ENCODE measurements at regions not wholly inside any gene's neighbourhood (a gene's known extent, or its start where the extent isn't known, plus 50 kb on each side); places are given as distances from the start of the nearest gene placed in this dataset.

DNA sequence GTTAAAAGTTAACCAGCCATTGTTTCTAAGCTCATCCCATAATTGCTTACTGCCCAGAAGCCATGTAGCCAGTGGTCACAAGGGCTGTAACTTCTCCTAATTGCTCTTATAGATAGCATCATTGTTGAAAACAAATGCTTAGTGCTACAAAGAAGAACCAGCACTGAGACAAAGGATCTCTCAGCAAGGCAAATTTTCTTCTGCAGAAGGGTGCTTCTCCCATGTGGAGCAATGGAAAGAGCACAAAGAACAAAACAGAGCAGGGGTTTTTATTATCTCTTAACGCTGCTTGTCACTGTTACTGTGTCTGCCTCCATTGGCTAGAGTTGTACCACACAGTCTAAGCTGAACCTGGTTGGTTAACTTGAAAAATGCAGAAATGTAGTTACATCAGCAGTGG lies 1036.8 kb downstream of the UQCRFS1 start:
- no peak overlapping the region for H3K4me3 ChIP-seq (ENCODE audit: low read length)
- H3K9me3 Mint-ChIP-seq: peaks cover 19 to 26% (median 22%) of the 10 kb centered on the region in 5 donors
- DNase-seq: no peak
- no peaks in the 10 kb centered on the region for H3K4me1 ChIP-seq (ENCODE audit: insufficient read depth, low read length)
- no peaks in the 10 kb centered on the region for H3K4me1 Mint-ChIP-seq
- H3K27ac Mint-ChIP-seq: no peak overlapping the region
- H3K27ac ChIP-seq (ENCODE audit: low read depth, low read length): no peak overlapping the region
- POLR2A ChIA-PET: no interaction called here
- H3K27me3 Mint-ChIP-seq: no peaks in the 10 kb centered on the region
- no peaks in the 10 kb centered on the region for H3K27me3 ChIP-seq (ENCODE audit: insufficient read depth, low read length, poor library complexity, severe bottlenecking)
- no peak overlapping the region for H3K4me3 Mint-ChIP-seq
- CTCF ChIA-PET: no interaction called here
- H3K9me3 ChIP-seq (ENCODE audit: low read length): no peaks in the 10 kb centered on the region
- H3K36me3 ChIP-seq (ENCODE audit: insufficient read depth, low read length): no peaks in the 10 kb centered on the region
- H3K36me3 Mint-ChIP-seq: peaks cover 0 to 4% (median 0%) of the 10 kb centered on the region in 3 donors

DNA sequence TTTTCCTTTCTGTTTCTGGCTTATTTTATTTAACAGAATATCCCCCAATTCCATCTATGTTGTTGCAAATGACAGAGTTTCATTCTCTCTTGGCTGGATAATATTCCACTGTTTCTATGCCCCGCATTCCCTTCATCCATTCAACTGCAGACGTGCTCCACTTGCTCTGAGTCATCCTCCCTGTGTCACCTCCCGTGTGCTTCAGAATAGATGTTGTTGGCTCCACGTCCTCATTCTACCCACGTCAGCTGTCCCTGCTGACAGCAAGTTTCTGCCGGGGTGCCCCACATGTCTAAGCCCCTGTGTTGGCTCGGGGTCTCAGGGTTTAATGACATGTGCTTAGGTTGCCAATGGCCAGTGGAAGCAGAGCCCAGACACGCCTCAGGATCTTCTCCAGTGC lies 1041.0 kb downstream of the UQCRFS1 start:
- Mint-ChIP-seq H3K27ac (no peak overlapping the region), H3K9me3 (peaks cover 13 to 20% (median 19%) of the 10 kb centered on the region in 5 donors), H3K27me3 (peaks cover 0 to 1% of the 10 kb centered on the region in 2 donors), H3K4me1 (no peaks in the 10 kb centered on the region), H3K4me3 (no peak overlapping the region), H3K36me3 (peaks cover 0 to 4% (median 0%) of the 10 kb centered on the region in 3 donors)
- H3K27ac ChIP-seq (ENCODE audit: low read depth, low read length): no peak overlapping the region
- H3K36me3 ChIP-seq (ENCODE audit: insufficient read depth, low read length): no peaks in the 10 kb centered on the region
- no peak overlapping the region for H3K4me3 ChIP-seq (ENCODE audit: low read length)
- DNase-seq: no peak
- no peaks in the 10 kb centered on the region for H3K4me1 ChIP-seq (ENCODE audit: insufficient read depth, low read length)
- H3K27me3 ChIP-seq (ENCODE audit: insufficient read depth, low read length, poor library complexity, severe bottlenecking): no peaks in the 10 kb centered on the region
- no peaks in the 10 kb centered on the region for H3K9me3 ChIP-seq (ENCODE audit: low read length)
- POLR2A ChIA-PET: no interaction called here
- CTCF ChIA-PET: no interaction called here

DNA sequence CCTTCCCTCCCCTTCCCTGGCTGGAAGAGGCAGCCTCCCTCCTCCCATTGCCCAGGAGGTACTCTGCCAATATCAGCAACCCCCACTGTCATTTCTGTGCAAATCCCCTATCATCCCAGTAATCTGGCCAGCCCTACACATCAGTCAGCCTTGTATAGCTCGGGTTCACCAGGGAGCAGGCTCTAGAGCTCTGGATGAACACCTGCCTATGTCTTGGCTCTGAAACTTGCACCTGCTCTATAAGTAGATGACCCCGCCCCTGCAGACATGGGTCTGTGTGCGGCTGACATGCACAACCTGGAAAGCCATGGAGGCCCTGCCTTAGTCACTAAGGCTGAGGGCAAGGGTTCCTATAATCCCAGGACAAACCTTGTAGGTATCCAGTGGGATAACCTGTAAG lies 1042.9 kb downstream of the UQCRFS1 start:
- ChIA-PET CTCF (no interaction called here), POLR2A (no interaction called here)
- no peaks in the 10 kb centered on the region for H3K36me3 ChIP-seq (ENCODE audit: insufficient read depth, low read length)
- H3K27me3 ChIP-seq (ENCODE audit: insufficient read depth, low read length, poor library complexity, severe bottlenecking): no peaks in the 10 kb centered on the region
- no peak overlapping the region for H3K4me3 ChIP-seq (ENCODE audit: low read length)
- H3K27ac ChIP-seq (ENCODE audit: low read depth, low read length): no peak overlapping the region
- no peak overlapping the region for H3K4me3 Mint-ChIP-seq
- peaks cover 0 to 14% (median 2%) of the 10 kb centered on the region in 5 donors for H3K9me3 Mint-ChIP-seq
- DNase-seq: no peak
- peaks cover 0 to 1% of the 10 kb centered on the region in 2 donors for H3K27me3 Mint-ChIP-seq
- no peaks in the 10 kb centered on the region for H3K4me1 ChIP-seq (ENCODE audit: insufficient read depth, low read length)
- H3K4me1 Mint-ChIP-seq: no peaks in the 10 kb centered on the region
- no peaks in the 10 kb centered on the region for H3K36me3 Mint-ChIP-seq
- H3K27ac Mint-ChIP-seq: no peak overlapping the region
- no peaks in the 10 kb centered on the region for H3K9me3 ChIP-seq (ENCODE audit: low read length)

DNA sequence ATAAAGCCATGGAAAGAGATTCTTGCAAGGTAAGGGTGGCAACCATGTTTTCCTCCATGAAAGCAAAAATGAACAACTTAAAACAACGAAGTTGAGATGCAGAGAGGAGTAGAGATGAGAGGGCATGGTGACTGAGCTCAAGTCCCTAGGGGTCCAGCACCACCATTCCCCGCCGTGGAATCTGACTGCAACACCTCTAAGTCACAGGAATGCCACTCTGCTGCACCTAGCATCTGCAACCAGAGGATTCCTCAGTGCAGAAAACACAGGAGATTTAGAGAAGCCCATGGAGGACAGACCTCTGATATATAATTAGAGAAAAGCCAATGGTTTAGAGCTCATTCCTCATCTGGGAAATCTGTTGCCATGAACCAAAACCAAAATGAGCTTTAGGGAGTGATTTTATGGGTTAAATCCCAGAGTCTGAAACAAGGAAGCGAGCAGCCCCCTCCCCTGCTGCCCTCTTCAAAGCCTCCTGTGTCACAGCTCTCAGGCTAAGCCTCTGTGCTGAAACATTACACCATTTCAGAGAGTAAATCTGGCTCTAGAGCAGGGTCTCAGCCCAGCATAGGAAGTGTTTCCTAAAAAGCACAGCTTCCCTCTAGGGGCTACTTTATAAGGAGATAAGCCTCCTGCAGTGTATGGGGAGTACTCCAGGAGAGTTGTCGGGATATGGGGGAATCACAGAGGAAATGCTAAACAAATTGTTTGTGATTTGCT lies 1043.6 kb downstream of the UQCRFS1 start:
- H3K27ac ChIP-seq (ENCODE audit: low read depth, low read length): no peak overlapping the region
- ChIA-PET CTCF (no interaction called here), POLR2A (no interaction called here)
- no peaks in the 10 kb centered on the region for H3K36me3 Mint-ChIP-seq
- H3K4me3 Mint-ChIP-seq: no peak overlapping the region
- no peak overlapping the region for H3K27ac Mint-ChIP-seq
- H3K4me3 ChIP-seq (ENCODE audit: low read length): no peak overlapping the region
- no peaks in the 10 kb centered on the region for H3K36me3 ChIP-seq (ENCODE audit: insufficient read depth, low read length)
- no peaks in the 10 kb centered on the region for H3K4me1 Mint-ChIP-seq
- DNase-seq: no peak
- no peaks in the 10 kb centered on the region for H3K4me1 ChIP-seq (ENCODE audit: insufficient read depth, low read length)
- H3K9me3 ChIP-seq (ENCODE audit: low read length): no peaks in the 10 kb centered on the region
- H3K9me3 Mint-ChIP-seq: peaks cover 0 to 14% (median 2%) of the 10 kb centered on the region in 5 donors
- peaks cover 0 to 1% of the 10 kb centered on the region in 2 donors for H3K27me3 Mint-ChIP-seq
- H3K27me3 ChIP-seq (ENCODE audit: insufficient read depth, low read length, poor library complexity, severe bottlenecking): no peaks in the 10 kb centered on the region

DNA sequence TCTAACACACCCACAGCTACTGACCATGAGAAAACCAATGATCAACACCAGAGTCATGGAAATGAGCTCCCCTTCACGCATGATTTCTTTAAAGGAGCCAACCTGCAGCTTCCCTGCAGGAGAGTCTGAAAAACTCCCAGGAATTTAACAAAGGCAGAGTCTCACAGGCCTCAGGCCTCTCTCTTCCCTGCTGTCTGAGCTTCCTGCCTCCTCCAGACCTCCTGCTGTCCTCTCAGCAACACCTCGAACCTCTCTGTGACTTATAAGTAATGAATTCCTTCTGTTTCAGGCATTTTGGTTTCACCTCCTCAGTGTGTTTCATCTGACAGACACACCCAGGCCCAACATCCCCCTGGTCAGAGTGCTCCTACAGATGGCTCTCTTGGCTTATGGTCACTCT lies 1044.4 kb downstream of the UQCRFS1 start:
- no peak overlapping the region for H3K27ac ChIP-seq (ENCODE audit: low read depth, low read length)
- ChIA-PET POLR2A (no interaction called here), CTCF (no interaction called here)
- Mint-ChIP-seq H3K9me3 (peaks cover 0 to 14% (median 2%) of the 10 kb centered on the region in 5 donors), H3K4me3 (no peak overlapping the region), H3K27me3 (peaks cover 0 to 1% of the 10 kb centered on the region in 2 donors), H3K36me3 (no peaks in the 10 kb centered on the region), H3K4me1 (no peaks in the 10 kb centered on the region), H3K27ac (no peak overlapping the region)
- H3K9me3 ChIP-seq (ENCODE audit: low read length): no peaks in the 10 kb centered on the region
- H3K27me3 ChIP-seq (ENCODE audit: insufficient read depth, low read length, poor library complexity, severe bottlenecking): no peaks in the 10 kb centered on the region
- H3K36me3 ChIP-seq (ENCODE audit: insufficient read depth, low read length): no peaks in the 10 kb centered on the region
- no peaks in the 10 kb centered on the region for H3K4me1 ChIP-seq (ENCODE audit: insufficient read depth, low read length)
- no peak overlapping the region for H3K4me3 ChIP-seq (ENCODE audit: low read length)
- DNase-seq: no peak

DNA sequence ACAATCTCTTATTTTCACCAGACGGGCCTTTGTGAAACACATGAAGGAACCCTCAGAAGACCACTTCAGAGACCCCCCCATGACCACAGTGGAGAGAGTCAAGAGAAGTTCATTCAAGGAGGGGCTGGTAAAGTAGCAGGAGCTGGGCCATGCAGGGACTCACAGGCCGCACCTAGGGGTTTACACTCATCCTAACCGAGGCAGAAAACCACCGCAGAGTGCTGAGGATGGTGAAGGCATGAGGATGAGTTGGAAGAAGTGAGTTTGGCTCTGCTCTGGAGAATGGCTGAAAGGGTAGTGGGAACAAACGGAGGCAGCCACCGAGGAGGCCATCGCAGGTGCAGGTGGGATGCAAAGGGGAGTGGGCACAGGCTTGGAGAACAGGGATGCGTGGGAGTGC lies 1046.9 kb downstream of the UQCRFS1 start:
- no peaks in the 10 kb centered on the region for H3K36me3 ChIP-seq (ENCODE audit: insufficient read depth, low read length)
- H3K27me3 Mint-ChIP-seq: peaks cover 0 to 1% of the 10 kb centered on the region in 2 donors
- H3K4me1 Mint-ChIP-seq: no peaks in the 10 kb centered on the region
- H3K27ac Mint-ChIP-seq: no peak overlapping the region
- DNase-seq: no peak
- POLR2A ChIA-PET: no interaction called here
- H3K36me3 Mint-ChIP-seq: no peaks in the 10 kb centered on the region
- CTCF ChIA-PET: no interaction called here
- H3K4me1 ChIP-seq (ENCODE audit: insufficient read depth, low read length): no peaks in the 10 kb centered on the region
- H3K27me3 ChIP-seq (ENCODE audit: insufficient read depth, low read length, poor library complexity, severe bottlenecking): no peaks in the 10 kb centered on the region
- no peak overlapping the region for H3K27ac ChIP-seq (ENCODE audit: low read depth, low read length)
- no peak overlapping the region for H3K4me3 ChIP-seq (ENCODE audit: low read length)
- H3K9me3 ChIP-seq (ENCODE audit: low read length): no peaks in the 10 kb centered on the region
- no peak overlapping the region for H3K4me3 Mint-ChIP-seq
- H3K9me3 Mint-ChIP-seq: peaks cover 0 to 8% (median 4%) of the 10 kb centered on the region in 5 donors

DNA sequence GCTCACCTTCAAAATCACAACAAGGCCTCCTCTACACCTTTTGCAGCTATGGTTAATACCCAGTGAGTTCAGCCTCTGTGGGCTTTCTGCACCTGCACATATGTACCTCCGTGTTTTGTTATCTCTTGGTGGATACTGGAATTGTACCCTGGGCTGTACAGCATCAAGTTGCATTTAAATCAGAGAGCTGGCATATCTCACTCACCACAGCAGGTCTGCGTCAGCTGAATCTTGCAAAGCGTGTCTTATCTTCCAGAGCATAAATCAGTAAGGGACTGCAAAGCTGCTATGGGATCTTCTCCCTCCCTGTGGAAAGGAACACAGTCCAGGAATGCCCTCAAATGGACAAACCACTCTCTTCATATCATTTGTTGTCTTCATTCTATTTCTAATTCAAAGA lies 1048.7 kb downstream of the UQCRFS1 start:
- no peak overlapping the region for H3K4me3 ChIP-seq (ENCODE audit: low read length)
- no peaks in the 10 kb centered on the region for H3K9me3 ChIP-seq (ENCODE audit: low read length)
- H3K27me3 Mint-ChIP-seq: peaks cover 0 to 1% of the 10 kb centered on the region in 2 donors
- POLR2A ChIA-PET: no interaction called here
- no peak overlapping the region for H3K27ac Mint-ChIP-seq
- no peaks in the 10 kb centered on the region for H3K27me3 ChIP-seq (ENCODE audit: insufficient read depth, low read length, poor library complexity, severe bottlenecking)
- H3K36me3 ChIP-seq (ENCODE audit: insufficient read depth, low read length): no peaks in the 10 kb centered on the region
- H3K4me1 ChIP-seq (ENCODE audit: insufficient read depth, low read length): no peaks in the 10 kb centered on the region
- H3K4me3 Mint-ChIP-seq: no peak overlapping the region
- DNase-seq: no peak
- peaks cover 0 to 18% (median 6%) of the 10 kb centered on the region in 5 donors for H3K9me3 Mint-ChIP-seq
- H3K4me1 Mint-ChIP-seq: no peaks in the 10 kb centered on the region
- no peak overlapping the region for H3K27ac ChIP-seq (ENCODE audit: low read depth, low read length)
- H3K36me3 Mint-ChIP-seq: no peaks in the 10 kb centered on the region
- CTCF ChIA-PET: no interaction called here

DNA sequence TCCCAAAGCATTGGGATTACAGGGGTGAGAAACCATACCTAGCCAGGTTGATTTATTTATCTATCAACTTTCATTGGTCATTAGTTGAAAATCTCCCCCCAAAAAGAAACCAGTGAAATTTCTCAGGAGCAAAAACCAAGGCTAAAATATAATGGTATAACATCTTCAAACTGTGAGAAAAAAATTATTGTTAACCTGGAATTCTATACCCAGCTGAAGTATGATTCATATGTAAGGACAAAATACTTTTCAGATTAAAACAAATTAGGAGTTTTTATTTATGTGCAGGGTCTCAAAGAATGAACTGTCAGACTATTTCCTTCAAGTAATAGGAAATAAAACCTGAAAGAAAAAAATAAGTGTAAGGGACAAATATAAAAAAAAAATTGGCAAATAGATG lies 1053.9 kb downstream of the UQCRFS1 start:
- no peaks in the 10 kb centered on the region for H3K4me1 ChIP-seq (ENCODE audit: insufficient read depth, low read length)
- Mint-ChIP-seq H3K4me1 (no peaks in the 10 kb centered on the region), H3K9me3 (peaks cover 6 to 27% (median 13%) of the 10 kb centered on the region in 5 donors), H3K27ac (no peak overlapping the region), H3K4me3 (no peak overlapping the region), H3K27me3 (no peaks in the 10 kb centered on the region), H3K36me3 (no peaks in the 10 kb centered on the region)
- no peaks in the 10 kb centered on the region for H3K27me3 ChIP-seq (ENCODE audit: insufficient read depth, low read length, poor library complexity, severe bottlenecking)
- no peak overlapping the region for H3K4me3 ChIP-seq (ENCODE audit: low read length)
- H3K9me3 ChIP-seq (ENCODE audit: low read length): no peaks in the 10 kb centered on the region
- CTCF ChIA-PET: no interaction called here
- POLR2A ChIA-PET: no interaction called here
- no peak for DNase-seq
- no peaks in the 10 kb centered on the region for H3K36me3 ChIP-seq (ENCODE audit: insufficient read depth, low read length)
- no peak overlapping the region for H3K27ac ChIP-seq (ENCODE audit: low read depth, low read length)

All from CD8-positive, alpha-beta memory T cell (primary cell).